WTC11 (cell line): ENCODE measurements at regions not wholly inside any gene's neighbourhood (a gene's known extent, or its start where the extent isn't known, plus 50 kb on each side); places are given as distances from the start of the nearest gene placed in this dataset.

Source experiments
- ATAC-seq: fragments of 200-7000 bp; cut with Tn5 transposase; 2 replicates; pipeline ENCODE4 v1.10.0; 2021; ENCODE audit warnings: mild to moderate bottlenecking, moderate library complexity
- CTCF ChIA-PET: fragments of 300-600 bp; sonication (Branson Sonifier 250); formaldehyde crosslinking; loops from one replicate; lab custom pipeline; 2021; ENCODE audit warnings: antibody characterized with exemption; lab: Charles Lee
- POLR2A ChIA-PET: fragments of 350-600 bp; sonication (Branson Sonifier 250); formaldehyde crosslinking; loops from one replicate; lab custom pipeline; 2021; ENCODE audit warnings: antibody characterized with exemption; lab: Charles Lee
- DNase-seq: peaks from one replicate; pipeline ENCODE4 v3.0.0; 2021; ENCODE audit warnings: low spot score
- H3K27ac Mint-ChIP-seq: 2 replicates; pipeline ENCODE4 v1.8.0; 2021; ENCODE audit warnings: mixed read lengths
- H3K27me3 Mint-ChIP-seq: 2 replicates; pipeline ENCODE4 v1.8.0; 2021; ENCODE audit warnings: low read depth, mild to moderate bottlenecking, moderate library complexity, mixed read lengths
- H3K36me3 Mint-ChIP-seq: 2 replicates; pipeline ENCODE4 v1.8.0; 2021; ENCODE audit warnings: mixed read lengths
- H3K4me1 Mint-ChIP-seq: 2 replicates; pipeline ENCODE4 v1.8.0; 2022; ENCODE audit warnings: mixed read lengths
- H3K4me3 Mint-ChIP-seq: 2 replicates; pipeline ENCODE4 v1.8.0; 2021; ENCODE audit warnings: mild to moderate bottlenecking, moderate library complexity, mixed read lengths
- H3K9me3 Mint-ChIP-seq: 2 replicates; pipeline ENCODE4 v1.8.0; 2021; ENCODE audit warnings: mixed read lengths
- AFF4 ChIP-seq: sonication (generic); formaldehyde crosslinking; IDR thresholded peaks from 2 replicates; pipeline ENCODE4 v1.8.1; 2023; ENCODE audit warnings: mild to moderate bottlenecking, missing genetic modification reagents, borderline replicate concordance
- CREM ChIP-seq: sonication (generic); formaldehyde crosslinking; IDR thresholded peaks from 2 replicates; pipeline ENCODE4 v1.8.1; 2022; ENCODE audit warnings: mild to moderate bottlenecking, missing genetic modification reagents, moderate library complexity
- E2F1 ChIP-seq: sonication (generic); formaldehyde crosslinking; IDR thresholded peaks from 2 replicates; pipeline ENCODE4 v1.8.0; 2022; ENCODE audit warnings: mild to moderate bottlenecking, missing genetic modification reagents
- ERG ChIP-seq: fragments of 250-450 bp; sonication (Bioruptor Pico); IDR thresholded peaks from 2 replicates; pipeline ENCODE4 v1.8.0; 2021; ENCODE audit warnings: mild to moderate bottlenecking
- JAZF1 ChIP-seq: fragments of 250-450 bp; sonication (Bioruptor Pico); IDR thresholded peaks from 2 replicates; pipeline ENCODE4 v1.9.0; 2021; ENCODE audit warnings: moderate library complexity, mild to moderate bottlenecking, inconsistent platforms
- MYBL2 ChIP-seq: sonication (generic); formaldehyde crosslinking; IDR thresholded peaks from 2 replicates; pipeline ENCODE4 v1.8.1; 2023; ENCODE audit warnings: mild to moderate bottlenecking, moderate library complexity, missing genetic modification reagents
- TEAD1 ChIP-seq: sonication (generic); formaldehyde crosslinking; IDR thresholded peaks from 2 replicates; pipeline ENCODE4 v1.8.0; 2022; ENCODE audit warnings: mild to moderate bottlenecking, missing genetic modification reagents
- TEAD4 ChIP-seq: sonication (generic); formaldehyde crosslinking; IDR thresholded peaks from 2 replicates; pipeline ENCODE4 v1.8.0; 2022; ENCODE audit warnings: mild to moderate bottlenecking, missing genetic modification reagents
- ZNF138 ChIP-seq: sonication (generic); formaldehyde crosslinking; conservative IDR thresholded peaks from 2 replicates; pipeline ENCODE4 v1.8.1; 2022; ENCODE audit warnings: mild to moderate bottlenecking, moderate library complexity, missing genetic modification reagents
- ZNF281 ChIP-seq: sonication (generic); formaldehyde crosslinking; IDR thresholded peaks from 2 replicates; pipeline ENCODE4 v1.8.0; 2023; ENCODE audit warnings: mild to moderate bottlenecking, missing genetic modification reagents
- ZNF396 ChIP-seq: fragments of 250-450 bp; sonication (Bioruptor Pico); IDR thresholded peaks from 2 replicates; pipeline ENCODE4 v1.8.0; 2021; ENCODE audit warnings: mild to moderate bottlenecking, moderate library complexity, borderline replicate concordance
- ZSCAN18 ChIP-seq: fragments of 250-450 bp; sonication (Bioruptor Pico); IDR thresholded peaks from 2 replicates; pipeline ENCODE4 v2.1.2; 2022; ENCODE audit warnings: mild to moderate bottlenecking, moderate library complexity
- TF ChIP-seq, protein P1 (sequence below): sonication (generic); formaldehyde crosslinking; IDR thresholded peaks from 2 replicates; pipeline ENCODE4 v1.8.1; 2022; ENCODE audit warnings: missing genetic modification reagents, borderline replicate concordance
- TF ChIP-seq, protein P2 (sequence below): sonication (generic); formaldehyde crosslinking; IDR thresholded peaks from 2 replicates; pipeline ENCODE4 v1.8.0; 2022; ENCODE audit warnings: missing genetic modification reagents

DNA sequence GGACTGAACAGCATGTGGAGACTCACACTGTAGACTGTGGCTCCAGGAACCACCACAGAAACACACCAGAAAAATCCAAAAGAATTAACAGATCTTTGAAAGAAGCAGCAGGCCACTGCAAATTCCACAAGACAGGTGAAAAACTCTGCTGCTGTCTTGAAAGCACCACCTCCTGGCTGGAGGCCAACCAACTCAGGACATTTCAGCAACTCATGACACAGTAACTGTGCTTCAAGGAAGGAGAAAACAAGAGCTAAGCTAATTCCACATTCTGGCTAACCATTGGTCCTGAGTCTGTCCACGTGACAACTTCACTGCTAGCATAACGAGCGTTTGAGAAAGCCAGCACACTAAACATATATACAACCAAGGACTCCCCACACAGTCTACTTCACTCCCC lies 625.1 kb downstream of the PRELID2 start:
- POLR2A ChIA-PET = no interaction called here
- no peak overlapping the region for H3K4me3 Mint-ChIP-seq

GRCh38 chr5:145205546-145205945 lies 629.6 kb downstream of the PRELID2 start:
- CTCF ChIA-PET = no interaction called here
- peaks cover 3% of the 10 kb centered on the region for H3K4me1 Mint-ChIP-seq
- ATAC-seq (no peak), DNase-seq (no peak)
- H3K4me3 Mint-ChIP-seq = no peak overlapping the region
- POLR2A ChIA-PET = no interaction called here
- H3K36me3 Mint-ChIP-seq = no peaks in the 10 kb centered on the region
- H3K27me3 Mint-ChIP-seq = no peaks in the 10 kb centered on the region
- H3K9me3 Mint-ChIP-seq = 0 out of 2 replicates have a peak, but pooled peaks cover 3% of the 10 kb centered on the region
- H3K27ac Mint-ChIP-seq = no peak overlapping the region
- TF ChIP-seq, protein P1, sequence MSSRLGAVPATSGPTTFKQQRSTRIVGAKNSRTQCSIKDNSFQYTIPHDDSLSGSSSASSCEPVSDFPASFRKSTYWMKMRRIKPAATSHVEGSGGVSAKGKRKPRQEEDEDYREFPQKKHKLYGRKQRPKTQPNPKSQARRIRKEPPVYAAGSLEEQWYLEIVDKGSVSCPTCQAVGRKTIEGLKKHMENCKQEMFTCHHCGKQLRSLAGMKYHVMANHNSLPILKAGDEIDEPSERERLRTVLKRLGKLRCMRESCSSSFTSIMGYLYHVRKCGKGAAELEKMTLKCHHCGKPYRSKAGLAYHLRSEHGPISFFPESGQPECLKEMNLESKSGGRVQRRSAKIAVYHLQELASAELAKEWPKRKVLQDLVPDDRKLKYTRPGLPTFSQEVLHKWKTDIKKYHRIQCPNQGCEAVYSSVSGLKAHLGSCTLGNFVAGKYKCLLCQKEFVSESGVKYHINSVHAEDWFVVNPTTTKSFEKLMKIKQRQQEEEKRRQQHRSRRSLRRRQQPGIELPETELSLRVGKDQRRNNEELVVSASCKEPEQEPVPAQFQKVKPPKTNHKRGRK (CRISPR knock-in tag) = no peak
- TF ChIP-seq ERG (no peak), JAZF1 (CRISPR knock-in tag) (no peak), TEAD1 (no peak), AFF4 (CRISPR knock-in tag) (no peak), ZSCAN18 (CRISPR knock-in tag) (no peak), ZNF396 (CRISPR knock-in tag) (no peak), TEAD4 (CRISPR knock-in tag) (no peak)

More for the DNA sequence above, 625.1 kb downstream of the PRELID2 start:
- peaks cover 13% of the 10 kb centered on the region for H3K36me3 Mint-ChIP-seq
- H3K27me3 Mint-ChIP-seq = no peaks in the 10 kb centered on the region
- H3K4me1 Mint-ChIP-seq = peaks cover 3% of the 10 kb centered on the region; the same call in 1 of the 2 replicates
- H3K9me3 Mint-ChIP-seq = peaks cover 20% of the 10 kb centered on the region
- DNase-seq (no peak), ATAC-seq (no peak)
- TF ChIP-seq MYBL2 (CRISPR knock-in tag) (no peak), E2F1 (CRISPR knock-in tag) (no peak), ZNF281 (CRISPR knock-in tag) (no peak), ZNF138 (CRISPR knock-in tag) (no peak), CREM (CRISPR knock-in tag) (no peak)
- TF ChIP-seq, protein P2, sequence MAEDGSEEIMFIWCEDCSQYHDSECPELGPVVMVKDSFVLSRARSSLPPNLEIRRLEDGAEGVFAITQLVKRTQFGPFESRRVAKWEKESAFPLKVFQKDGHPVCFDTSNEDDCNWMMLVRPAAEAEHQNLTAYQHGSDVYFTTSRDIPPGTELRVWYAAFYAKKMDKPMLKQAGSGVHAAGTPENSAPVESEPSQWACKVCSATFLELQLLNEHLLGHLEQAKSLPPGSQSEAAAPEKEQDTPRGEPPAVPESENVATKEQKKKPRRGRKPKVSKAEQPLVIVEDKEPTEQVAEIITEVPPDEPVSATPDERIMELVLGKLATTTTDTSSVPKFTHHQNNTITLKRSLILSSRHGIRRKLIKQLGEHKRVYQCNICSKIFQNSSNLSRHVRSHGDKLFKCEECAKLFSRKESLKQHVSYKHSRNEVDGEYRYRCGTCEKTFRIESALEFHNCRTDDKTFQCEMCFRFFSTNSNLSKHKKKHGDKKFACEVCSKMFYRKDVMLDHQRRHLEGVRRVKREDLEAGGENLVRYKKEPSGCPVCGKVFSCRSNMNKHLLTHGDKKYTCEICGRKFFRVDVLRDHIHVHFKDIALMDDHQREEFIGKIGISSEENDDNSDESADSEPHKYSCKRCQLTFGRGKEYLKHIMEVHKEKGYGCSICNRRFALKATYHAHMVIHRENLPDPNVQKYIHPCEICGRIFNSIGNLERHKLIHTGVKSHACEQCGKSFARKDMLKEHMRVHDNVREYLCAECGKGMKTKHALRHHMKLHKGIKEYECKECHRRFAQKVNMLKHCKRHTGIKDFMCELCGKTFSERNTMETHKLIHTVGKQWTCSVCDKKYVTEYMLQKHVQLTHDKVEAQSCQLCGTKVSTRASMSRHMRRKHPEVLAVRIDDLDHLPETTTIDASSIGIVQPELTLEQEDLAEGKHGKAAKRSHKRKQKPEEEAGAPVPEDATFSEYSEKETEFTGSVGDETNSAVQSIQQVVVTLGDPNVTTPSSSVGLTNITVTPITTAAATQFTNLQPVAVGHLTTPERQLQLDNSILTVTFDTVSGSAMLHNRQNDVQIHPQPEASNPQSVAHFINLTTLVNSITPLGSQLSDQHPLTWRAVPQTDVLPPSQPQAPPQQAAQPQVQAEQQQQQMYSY (CRISPR knock-in tag) = no peak
- TF ChIP-seq, all 79 proteins: peak for 0
- CTCF ChIA-PET = no interaction called here
- no peak overlapping the region for H3K27ac Mint-ChIP-seq
